DND-41 (cell line): ENCODE measurements at regions not wholly inside any gene's neighbourhood (a gene's known extent, or its start where the extent isn't known, plus 50 kb on each side); places are given as distances from the start of the nearest gene placed in this dataset.

Experiments used
- EZH2 ChIP-seq: IDR thresholded peaks from 3 replicates; pipeline ENCODE4 v1.6.1; 2012; ENCODE audit warnings: borderline replicate concordance, low read depth, mild to moderate bottlenecking, moderate library complexity, low read length, inconsistent platforms; ENCODE audit not compliant: severe bottlenecking
- TF ChIP-seq, protein P1 (sequence below): IDR thresholded peaks from 2 replicates; pipeline ENCODE4 v1.5.1; 2012; ENCODE audit warnings: borderline replicate concordance, low read length, moderate library complexity, mild to moderate bottlenecking; ENCODE audit not compliant: poor library complexity, severe bottlenecking; ENCODE audit errors: extremely low read depth

DNA sequence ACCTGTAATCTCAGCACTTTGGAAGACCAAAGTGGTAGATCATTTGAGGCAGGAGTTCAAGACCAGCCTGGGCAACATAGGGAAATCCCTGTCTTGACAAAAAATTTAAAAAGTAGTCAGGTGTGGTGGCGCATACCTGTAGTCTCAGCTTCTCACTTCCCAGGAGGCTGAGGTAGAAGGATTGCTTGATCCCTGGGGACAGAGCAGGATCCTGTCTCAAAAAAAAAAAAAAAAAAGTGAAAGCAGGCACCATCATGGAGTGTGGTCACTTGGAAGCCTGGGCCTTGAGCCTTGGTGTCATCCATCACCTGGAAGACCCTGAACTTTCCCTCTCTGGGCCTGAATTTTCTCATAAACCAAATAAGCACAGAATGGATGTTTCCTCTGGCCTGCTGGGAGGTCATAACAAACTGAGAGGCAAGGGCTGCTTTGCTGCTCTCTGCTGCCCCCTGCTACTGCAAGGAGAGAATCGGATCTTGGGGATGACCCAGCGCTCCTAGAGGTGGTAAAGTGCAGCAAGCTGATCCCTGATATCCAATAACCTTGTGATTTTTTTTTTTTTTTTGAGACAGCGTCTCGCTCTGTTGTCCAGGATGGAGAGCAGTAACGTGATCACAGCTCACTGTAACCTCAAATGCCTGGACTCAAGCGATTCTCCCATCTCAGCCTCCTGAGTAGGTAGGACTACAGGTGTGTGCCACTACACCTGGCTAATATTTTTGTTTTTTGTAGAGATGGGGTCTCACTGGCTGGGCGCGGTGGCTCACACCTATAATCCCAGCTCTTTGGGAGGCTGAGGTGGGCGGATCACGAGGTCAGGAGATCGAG lies 75.9 kb upstream of the RNU2-1 start:
- TF ChIP-seq, protein P1, sequence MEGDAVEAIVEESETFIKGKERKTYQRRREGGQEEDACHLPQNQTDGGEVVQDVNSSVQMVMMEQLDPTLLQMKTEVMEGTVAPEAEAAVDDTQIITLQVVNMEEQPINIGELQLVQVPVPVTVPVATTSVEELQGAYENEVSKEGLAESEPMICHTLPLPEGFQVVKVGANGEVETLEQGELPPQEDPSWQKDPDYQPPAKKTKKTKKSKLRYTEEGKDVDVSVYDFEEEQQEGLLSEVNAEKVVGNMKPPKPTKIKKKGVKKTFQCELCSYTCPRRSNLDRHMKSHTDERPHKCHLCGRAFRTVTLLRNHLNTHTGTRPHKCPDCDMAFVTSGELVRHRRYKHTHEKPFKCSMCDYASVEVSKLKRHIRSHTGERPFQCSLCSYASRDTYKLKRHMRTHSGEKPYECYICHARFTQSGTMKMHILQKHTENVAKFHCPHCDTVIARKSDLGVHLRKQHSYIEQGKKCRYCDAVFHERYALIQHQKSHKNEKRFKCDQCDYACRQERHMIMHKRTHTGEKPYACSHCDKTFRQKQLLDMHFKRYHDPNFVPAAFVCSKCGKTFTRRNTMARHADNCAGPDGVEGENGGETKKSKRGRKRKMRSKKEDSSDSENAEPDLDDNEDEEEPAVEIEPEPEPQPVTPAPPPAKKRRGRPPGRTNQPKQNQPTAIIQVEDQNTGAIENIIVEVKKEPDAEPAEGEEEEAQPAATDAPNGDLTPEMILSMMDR, result no peak
- TF ChIP-seq EZH2, result no peak
